Left lung (tissue), 4 donors: ENCODE measurements at regions not wholly inside any gene's neighbourhood (a gene's known extent, or its start where the extent isn't known, plus 50 kb on each side); places are given as distances from the start of the nearest gene placed in this dataset.
A peak's percentile ranks its signal among the peaks of the same experiment; 100 is the strongest.

ENCODE experiments used
- ATAC-seq: fragments of 200-7000 bp; cut with Tn5 transposase; one replicate; pipeline ENCODE4 v1.9.1; 2020; ENCODE audit warnings: moderate library complexity
- DNase-seq, 4 donors: peaks; one replicate each; pipeline ENCODE4 v3.0.0-alpha.2; 2013 to 2020
- H3K27ac ChIP-seq, 2 donors: fragments of 200-600 bp; sonication (generic) in 1 of 2; one replicate each; pipeline versions ENCODE4 v1.5.0 to v1.8.0; 2020 to 2021
- H3K27me3 ChIP-seq, 2 donors: fragments of 200-600 bp; sonication (generic) in 1 of 2; one replicate each; pipeline versions ENCODE4 v1.5.0 to v1.8.0; 2020 to 2021
- H3K36me3 ChIP-seq, 2 donors: fragments of 200-600 bp; sonication (generic) in 1 of 2; one replicate each; pipeline versions ENCODE4 v1.5.0 to v1.8.0; 2020 to 2021
- H3K4me1 ChIP-seq, 2 donors: fragments of 200-600 bp; one replicate each; pipeline ENCODE4 v1.8.0; 2021
- H3K4me3 ChIP-seq, 2 donors: fragments of 200-600 bp; sonication (generic) in 1 of 2; one replicate each; pipeline versions ENCODE4 v1.5.0 to v1.8.0; 2020 to 2021; ENCODE audit warnings: mild to moderate bottlenecking in 1 of 2
- H3K9me3 ChIP-seq, 2 donors: fragments of 200-600 bp; sonication (generic) in 1 of 2; one replicate each; pipeline versions ENCODE4 v1.5.0 to v1.8.0; 2020 to 2021
- intact Hi-C, 2 donors: fragments of 100-400 bp; cut with DNase I; formaldehyde crosslinking; loops; one replicate each; pipeline versions ENCODE4 v1.11.2 to v1.14.2; 2022
- TF ChIP-seq, protein P1 (sequence below), 2 donors: fragments of 200-600 bp; sonication (generic) in 1 of 2; IDR thresholded peaks; one replicate each; pipeline versions ENCODE4 v1.5.0 to v1.8.0; 2021; ENCODE audit warnings: antibody characterized with exemption in 2 of 2
- donor health status: DM: no; HTN: yes; CAD: no.
- donor health status: DM: no; HTN: no; CAD: no.

DNA sequence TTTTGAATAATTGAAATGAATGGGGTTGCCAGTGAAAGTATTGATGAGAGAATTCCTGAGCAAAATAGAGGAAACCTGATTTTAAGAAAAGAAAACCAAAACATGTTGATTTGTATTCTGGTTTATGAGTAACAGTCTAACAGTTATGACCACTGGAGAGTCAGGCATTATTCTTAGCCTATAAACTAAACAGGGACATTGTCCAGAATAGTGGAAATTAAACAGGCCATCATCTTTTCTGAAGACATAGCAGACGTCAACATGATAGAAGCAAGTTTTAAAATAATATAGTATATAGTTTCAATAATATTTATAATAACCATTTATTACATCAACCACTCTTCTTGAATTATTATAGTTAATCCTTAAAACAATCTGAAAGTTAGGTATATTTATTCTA lies 178.3 kb upstream of the MPDZ start:
- Histone ChIP-seq H3K27me3 (no peaks in the 10 kb centered on the region), H3K9me3 (no peaks in the 10 kb centered on the region), H3K27ac (no peak overlapping the region), H3K36me3 (no peaks in the 10 kb centered on the region), H3K4me3 (no peak overlapping the region), H3K4me1 (no peaks in the 10 kb centered on the region)
- TF ChIP-seq, protein P1, sequence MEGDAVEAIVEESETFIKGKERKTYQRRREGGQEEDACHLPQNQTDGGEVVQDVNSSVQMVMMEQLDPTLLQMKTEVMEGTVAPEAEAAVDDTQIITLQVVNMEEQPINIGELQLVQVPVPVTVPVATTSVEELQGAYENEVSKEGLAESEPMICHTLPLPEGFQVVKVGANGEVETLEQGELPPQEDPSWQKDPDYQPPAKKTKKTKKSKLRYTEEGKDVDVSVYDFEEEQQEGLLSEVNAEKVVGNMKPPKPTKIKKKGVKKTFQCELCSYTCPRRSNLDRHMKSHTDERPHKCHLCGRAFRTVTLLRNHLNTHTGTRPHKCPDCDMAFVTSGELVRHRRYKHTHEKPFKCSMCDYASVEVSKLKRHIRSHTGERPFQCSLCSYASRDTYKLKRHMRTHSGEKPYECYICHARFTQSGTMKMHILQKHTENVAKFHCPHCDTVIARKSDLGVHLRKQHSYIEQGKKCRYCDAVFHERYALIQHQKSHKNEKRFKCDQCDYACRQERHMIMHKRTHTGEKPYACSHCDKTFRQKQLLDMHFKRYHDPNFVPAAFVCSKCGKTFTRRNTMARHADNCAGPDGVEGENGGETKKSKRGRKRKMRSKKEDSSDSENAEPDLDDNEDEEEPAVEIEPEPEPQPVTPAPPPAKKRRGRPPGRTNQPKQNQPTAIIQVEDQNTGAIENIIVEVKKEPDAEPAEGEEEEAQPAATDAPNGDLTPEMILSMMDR (IDR thresholded peaks at IDR 0.05) = no peak
- ATAC-seq (no peak), DNase-seq (no peak)
- intact Hi-C loops = no loop called here

DNA sequence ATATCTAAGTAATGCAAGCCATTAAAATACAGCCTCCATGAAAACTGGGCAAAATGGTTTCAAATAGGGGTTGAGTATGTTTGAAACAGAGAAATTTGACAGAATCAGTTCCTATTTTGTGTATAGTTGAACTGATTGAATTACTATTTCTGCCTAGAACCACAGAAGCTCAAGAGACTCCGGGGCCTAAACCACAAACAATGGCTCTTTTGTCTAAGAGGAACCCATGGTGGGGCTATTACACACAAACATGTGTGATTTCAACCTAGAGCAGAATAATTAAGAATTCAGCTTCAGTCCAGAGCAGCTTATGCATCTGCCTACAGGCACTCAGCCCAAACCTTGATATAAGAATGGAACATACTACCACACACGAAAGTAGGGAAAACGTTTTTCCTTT lies 171.2 kb upstream of the MPDZ start:
- H3K27me3 ChIP-seq = no peaks in the 10 kb centered on the region
- intact Hi-C loops = no loop called here

DNA sequence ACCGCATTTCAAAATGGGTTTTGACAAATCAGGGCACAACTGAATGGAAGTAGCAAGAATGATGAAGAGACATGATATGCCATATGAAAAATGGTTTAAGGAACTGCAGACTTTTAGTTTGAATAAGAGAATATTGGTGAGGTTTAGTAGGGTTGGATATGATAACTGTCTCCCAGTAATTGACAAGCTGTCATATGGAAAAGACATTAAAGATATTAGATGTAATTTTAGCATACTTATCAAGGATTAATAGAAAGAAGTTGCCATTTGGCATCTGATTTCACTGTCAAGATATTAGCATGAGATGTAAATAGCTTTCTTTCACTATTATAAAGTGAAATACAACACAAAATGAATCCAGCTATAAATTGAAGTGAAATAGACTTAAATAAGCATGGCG lies 169.0 kb upstream of the MPDZ start:
- Histone ChIP-seq H3K36me3 (no peaks in the 10 kb centered on the region), H3K9me3 (no peaks in the 10 kb centered on the region), H3K4me3 (no peak overlapping the region), H3K4me1 (peaks cover 0 to 11% of the 10 kb centered on the region in 2 donors), H3K27ac (no peak overlapping the region), H3K27me3 (no peaks in the 10 kb centered on the region)
- DNase-seq (no peak), ATAC-seq (no peak)
- TF ChIP-seq, protein P1 (IDR thresholded peaks at IDR 0.05) = no peak
- intact Hi-C loops = no loop called here

More for the DNA sequence above, 171.2 kb upstream of the MPDZ start:
- Histone ChIP-seq H3K9me3 (no peaks in the 10 kb centered on the region), H3K27ac (no peak overlapping the region), H3K4me1 (peaks cover 0 to 10% of the 10 kb centered on the region in 2 donors), H3K36me3 (no peaks in the 10 kb centered on the region), H3K4me3 (no peak overlapping the region)
- DNase-seq (no peak), ATAC-seq (no peak)
- TF ChIP-seq, protein P1 (IDR thresholded peaks at IDR 0.05) = no peak

DNA sequence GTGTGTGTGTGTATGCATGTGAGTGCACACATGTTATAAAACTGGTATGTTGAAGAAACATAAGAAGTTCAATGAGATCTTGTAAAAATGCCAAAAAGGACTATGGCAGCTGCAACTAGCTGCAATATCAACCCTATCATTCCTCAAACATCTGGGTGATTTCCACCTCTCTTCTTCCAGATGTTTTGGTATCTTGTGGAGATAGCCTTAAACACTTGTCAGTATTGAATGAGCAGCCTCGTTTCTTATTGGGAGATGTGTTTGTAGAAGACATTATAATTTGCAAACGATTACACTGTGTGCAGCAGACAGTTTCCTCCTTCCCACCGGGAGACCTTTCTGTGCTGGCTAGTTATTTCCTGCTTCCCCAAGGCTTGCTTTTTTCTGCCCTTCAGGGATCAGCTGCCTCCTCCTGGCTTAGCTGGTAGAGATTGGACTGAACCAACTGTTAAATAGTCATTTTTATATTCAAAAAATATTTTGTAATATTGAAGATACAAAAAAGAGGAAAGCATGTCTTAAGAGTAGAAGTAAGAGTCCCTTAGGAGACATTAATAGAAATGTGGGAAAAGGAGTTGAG lies 168.4 kb upstream of the MPDZ start:
- H3K4me1 ChIP-seq = peaks cover 0 to 11% of the 10 kb centered on the region in 2 donors
- no peaks in the 10 kb centered on the region for H3K36me3 ChIP-seq
- ATAC-seq (no peak), DNase-seq (no peak)
- TF ChIP-seq, protein P1 (IDR thresholded peaks at IDR 0.05) = no peak
- no peaks in the 10 kb centered on the region for H3K27me3 ChIP-seq
- H3K9me3 ChIP-seq = no peaks in the 10 kb centered on the region
- no peak overlapping the region for H3K4me3 ChIP-seq
- intact Hi-C loops = no loop called here
- H3K27ac ChIP-seq = no peak overlapping the region

DNA sequence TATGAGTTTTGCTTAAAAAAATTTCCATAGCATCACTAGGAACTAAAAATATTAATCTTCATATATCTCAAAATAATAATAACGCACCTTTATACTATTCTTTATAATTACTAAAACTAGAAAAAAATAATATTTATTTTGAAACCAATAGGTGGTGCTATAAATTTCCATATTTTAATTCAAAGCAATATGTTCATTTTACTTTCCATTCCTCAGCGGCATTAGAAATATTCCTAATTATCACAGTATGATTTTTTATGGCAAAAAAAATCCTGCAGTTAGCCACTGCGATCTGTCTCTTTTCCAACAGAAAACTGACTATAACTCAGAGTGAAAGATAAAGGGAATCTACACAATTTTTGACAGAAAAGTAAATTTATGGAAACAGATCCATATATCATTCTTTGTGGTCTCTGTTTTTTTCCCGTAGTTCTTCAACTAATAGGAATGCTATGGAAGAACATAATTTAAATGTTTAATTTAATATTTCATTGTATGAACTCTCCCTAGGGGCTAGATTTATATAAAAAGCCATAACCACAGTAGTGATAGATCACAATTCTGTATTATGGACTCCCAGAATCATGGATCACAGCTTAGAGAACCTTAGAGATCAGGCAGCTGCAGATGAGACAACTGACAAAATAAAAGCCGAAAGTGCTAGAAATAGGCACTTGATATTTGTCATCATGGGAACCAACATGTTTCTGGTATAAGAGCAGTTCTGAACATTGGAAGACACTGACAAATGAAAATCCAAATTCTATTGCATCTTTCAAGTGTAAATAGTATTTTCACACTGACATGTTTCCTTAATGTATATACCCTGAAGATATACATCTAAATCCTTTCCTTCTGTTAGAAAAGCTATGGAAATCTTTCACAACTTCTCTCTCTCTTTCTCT lies 167.7 kb upstream of the MPDZ start:
- Histone ChIP-seq H3K36me3 (no peaks in the 10 kb centered on the region), H3K9me3 (no peaks in the 10 kb centered on the region), H3K4me1 (peaks cover 0 to 11% of the 10 kb centered on the region in 2 donors), H3K4me3 (no peak overlapping the region), H3K27me3 (no peaks in the 10 kb centered on the region), H3K27ac (peak overlapping the region in 1 of 2 donors; percentile 11)
- ATAC-seq (no peak), DNase-seq (no peak)
- intact Hi-C loops = no loop called here
- TF ChIP-seq, protein P1 (IDR thresholded peaks at IDR 0.05) = no peak
